WTC11 (cell line): ENCODE measurements at regions not wholly inside any gene's neighbourhood (a gene's known extent, or its start where the extent isn't known, plus 50 kb on each side); places are given as distances from the start of the nearest gene placed in this dataset.

Experiments
- ATAC-seq: fragments of 200-7000 bp; cut with Tn5 transposase; 2 replicates; pipeline ENCODE4 v1.10.0; 2021; ENCODE audit warnings: mild to moderate bottlenecking, moderate library complexity
- CTCF ChIA-PET: fragments of 300-600 bp; sonication (Branson Sonifier 250); formaldehyde crosslinking; loops from one replicate; lab custom pipeline; 2021; ENCODE audit warnings: antibody characterized with exemption; lab: Charles Lee
- POLR2A ChIA-PET: fragments of 350-600 bp; sonication (Branson Sonifier 250); formaldehyde crosslinking; loops from one replicate; lab custom pipeline; 2021; ENCODE audit warnings: antibody characterized with exemption; lab: Charles Lee
- DNase-seq: peaks from one replicate; pipeline ENCODE4 v3.0.0; 2021; ENCODE audit warnings: low spot score
- H3K27ac Mint-ChIP-seq: 2 replicates; pipeline ENCODE4 v1.8.0; 2021; ENCODE audit warnings: mixed read lengths
- H3K27me3 Mint-ChIP-seq: 2 replicates; pipeline ENCODE4 v1.8.0; 2021; ENCODE audit warnings: low read depth, mild to moderate bottlenecking, moderate library complexity, mixed read lengths
- H3K36me3 Mint-ChIP-seq: 2 replicates; pipeline ENCODE4 v1.8.0; 2021; ENCODE audit warnings: mixed read lengths
- H3K4me1 Mint-ChIP-seq: 2 replicates; pipeline ENCODE4 v1.8.0; 2022; ENCODE audit warnings: mixed read lengths
- H3K4me3 Mint-ChIP-seq: 2 replicates; pipeline ENCODE4 v1.8.0; 2021; ENCODE audit warnings: mild to moderate bottlenecking, moderate library complexity, mixed read lengths
- H3K9me3 Mint-ChIP-seq: 2 replicates; pipeline ENCODE4 v1.8.0; 2021; ENCODE audit warnings: mixed read lengths
- CBFB ChIP-seq: sonication (generic); formaldehyde crosslinking; IDR thresholded peaks from 2 replicates; pipeline ENCODE4 v1.8.1; 2022; ENCODE audit warnings: mild to moderate bottlenecking, low read depth, missing genetic modification reagents
- EMX1 ChIP-seq: fragments of 250-450 bp; sonication (Bioruptor Pico); IDR thresholded peaks from 2 replicates; pipeline ENCODE4 v1.8.0; 2021; ENCODE audit warnings: mild to moderate bottlenecking
- ETV6 ChIP-seq: sonication (generic); formaldehyde crosslinking; IDR thresholded peaks from 2 replicates; pipeline ENCODE4 v1.8.1; 2022; ENCODE audit warnings: mild to moderate bottlenecking, missing genetic modification reagents
- FOXJ3 ChIP-seq: sonication (generic); formaldehyde crosslinking; IDR thresholded peaks from 2 replicates; pipeline ENCODE4 v1.9.0; 2021; ENCODE audit warnings: missing genetic modification reagents, mild to moderate bottlenecking, borderline replicate concordance
- GTF2I ChIP-seq: fragments of 250-450 bp; sonication (Bioruptor Pico); conservative IDR thresholded peaks from 2 replicates; pipeline ENCODE4 v1.4.0; 2021; ENCODE audit warnings: mild to moderate bottlenecking
- NFATC4 ChIP-seq: fragments of 250-450 bp; sonication (Bioruptor Pico); IDR thresholded peaks from 2 replicates; pipeline ENCODE4 v1.9.0; 2021; ENCODE audit warnings: mild to moderate bottlenecking
- PRRX2 ChIP-seq: fragments of 250-450 bp; sonication (Bioruptor Pico); IDR thresholded peaks from 2 replicates; pipeline ENCODE4 v1.8.0; 2021; ENCODE audit warnings: mild to moderate bottlenecking
- SMAD3 ChIP-seq: sonication (generic); formaldehyde crosslinking; IDR thresholded peaks from 2 replicates; pipeline ENCODE4 v1.8.0; 2022; ENCODE audit warnings: missing genetic modification reagents, mild to moderate bottlenecking, borderline replicate concordance
- SMAD4 ChIP-seq: sonication (generic); formaldehyde crosslinking; IDR thresholded peaks from 2 replicates; pipeline ENCODE4 v1.8.0; 2022; ENCODE audit warnings: mild to moderate bottlenecking, missing genetic modification reagents
- TCF7 ChIP-seq: sonication (generic); formaldehyde crosslinking; IDR thresholded peaks from 2 replicates; pipeline ENCODE4 v1.8.0; 2022; ENCODE audit warnings: mild to moderate bottlenecking, low read depth, missing genetic modification reagents, moderate library complexity
- ZNF317 ChIP-seq: sonication (generic); formaldehyde crosslinking; IDR thresholded peaks from 2 replicates; pipeline ENCODE4 v1.8.1; 2023; ENCODE audit warnings: low read depth, mild to moderate bottlenecking, moderate library complexity, missing genetic modification reagents, borderline replicate concordance
- TF ChIP-seq, protein P1 (sequence below): sonication (generic); formaldehyde crosslinking; IDR thresholded peaks from 2 replicates; pipeline ENCODE4 v1.8.1; 2022; ENCODE audit warnings: low read depth, missing genetic modification reagents, borderline replicate concordance
- TF ChIP-seq, protein P2 (sequence below): fragments of 250-450 bp; sonication (Bioruptor Pico); conservative IDR thresholded peaks from 2 replicates; pipeline ENCODE4 v1.9.0; 2021; ENCODE audit warnings: mild to moderate bottlenecking
- TF ChIP-seq, protein P3 (sequence below): sonication (generic); formaldehyde crosslinking; IDR thresholded peaks from 2 replicates; pipeline ENCODE4 v1.8.0; 2023; ENCODE audit warnings: missing genetic modification reagents
- TF ChIP-seq, protein P4 (sequence below): sonication (generic); formaldehyde crosslinking; IDR thresholded peaks from 2 replicates; pipeline ENCODE4 v1.8.1; 2023; ENCODE audit warnings: mild to moderate bottlenecking, missing genetic modification reagents, moderate library complexity
- TF ChIP-seq, protein P5 (sequence below): fragments of 250-450 bp; sonication (Bioruptor Pico); IDR thresholded peaks from 2 replicates; pipeline ENCODE4 v1.9.0; 2021; ENCODE audit warnings: moderate library complexity, mild to moderate bottlenecking, inconsistent platforms, borderline replicate concordance
- TF ChIP-seq, protein P6 (sequence below): sonication (generic); formaldehyde crosslinking; IDR thresholded peaks from 2 replicates; pipeline ENCODE4 v1.8.0; 2022; ENCODE audit warnings: mild to moderate bottlenecking, missing genetic modification reagents
- TF ChIP-seq, protein P7 (sequence below): sonication (generic); formaldehyde crosslinking; IDR thresholded peaks from 2 replicates; pipeline ENCODE4 v1.8.1; 2023; ENCODE audit warnings: mild to moderate bottlenecking, missing genetic modification reagents
- TF ChIP-seq, protein P8 (sequence below): sonication (generic); formaldehyde crosslinking; IDR thresholded peaks from 2 replicates; pipeline ENCODE4 v1.8.0; 2023; ENCODE audit warnings: missing genetic modification reagents, mild to moderate bottlenecking, borderline replicate concordance
- TF ChIP-seq, protein P9 (sequence below): fragments of 250-450 bp; sonication (Bioruptor Pico); IDR thresholded peaks from 2 replicates; pipeline ENCODE4 v1.9.0; 2021; ENCODE audit warnings: mild to moderate bottlenecking

DNA sequence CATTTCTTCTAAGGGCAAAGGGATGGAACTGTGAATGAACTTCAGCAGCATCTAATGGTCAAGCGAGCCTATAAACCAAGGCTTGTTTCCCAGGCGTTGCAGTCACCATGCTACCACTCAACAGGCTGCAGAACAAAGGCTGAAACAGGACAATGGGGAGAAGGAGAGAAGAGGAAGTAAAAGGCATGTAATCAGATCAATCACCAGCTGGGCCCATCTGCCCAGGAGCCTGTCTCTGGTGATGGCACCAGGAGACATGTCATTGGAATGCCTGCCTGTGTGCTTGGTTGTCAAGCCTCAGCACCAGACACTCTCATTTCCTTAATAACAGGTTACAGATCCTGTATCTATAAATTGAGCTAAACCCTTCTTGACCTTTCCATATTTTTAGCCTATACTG is 81.7 kb upstream of the UMPS start (continued):
- TF ChIP-seq, protein P1, sequence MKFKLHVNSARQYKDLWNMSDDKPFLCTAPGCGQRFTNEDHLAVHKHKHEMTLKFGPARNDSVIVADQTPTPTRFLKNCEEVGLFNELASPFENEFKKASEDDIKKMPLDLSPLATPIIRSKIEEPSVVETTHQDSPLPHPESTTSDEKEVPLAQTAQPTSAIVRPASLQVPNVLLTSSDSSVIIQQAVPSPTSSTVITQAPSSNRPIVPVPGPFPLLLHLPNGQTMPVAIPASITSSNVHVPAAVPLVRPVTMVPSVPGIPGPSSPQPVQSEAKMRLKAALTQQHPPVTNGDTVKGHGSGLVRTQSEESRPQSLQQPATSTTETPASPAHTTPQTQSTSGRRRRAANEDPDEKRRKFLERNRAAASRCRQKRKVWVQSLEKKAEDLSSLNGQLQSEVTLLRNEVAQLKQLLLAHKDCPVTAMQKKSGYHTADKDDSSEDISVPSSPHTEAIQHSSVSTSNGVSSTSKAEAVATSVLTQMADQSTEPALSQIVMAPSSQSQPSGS: no peak
- TF ChIP-seq ZNF317 (CRISPR knock-in tag): no peak
- TF ChIP-seq, protein P2, sequence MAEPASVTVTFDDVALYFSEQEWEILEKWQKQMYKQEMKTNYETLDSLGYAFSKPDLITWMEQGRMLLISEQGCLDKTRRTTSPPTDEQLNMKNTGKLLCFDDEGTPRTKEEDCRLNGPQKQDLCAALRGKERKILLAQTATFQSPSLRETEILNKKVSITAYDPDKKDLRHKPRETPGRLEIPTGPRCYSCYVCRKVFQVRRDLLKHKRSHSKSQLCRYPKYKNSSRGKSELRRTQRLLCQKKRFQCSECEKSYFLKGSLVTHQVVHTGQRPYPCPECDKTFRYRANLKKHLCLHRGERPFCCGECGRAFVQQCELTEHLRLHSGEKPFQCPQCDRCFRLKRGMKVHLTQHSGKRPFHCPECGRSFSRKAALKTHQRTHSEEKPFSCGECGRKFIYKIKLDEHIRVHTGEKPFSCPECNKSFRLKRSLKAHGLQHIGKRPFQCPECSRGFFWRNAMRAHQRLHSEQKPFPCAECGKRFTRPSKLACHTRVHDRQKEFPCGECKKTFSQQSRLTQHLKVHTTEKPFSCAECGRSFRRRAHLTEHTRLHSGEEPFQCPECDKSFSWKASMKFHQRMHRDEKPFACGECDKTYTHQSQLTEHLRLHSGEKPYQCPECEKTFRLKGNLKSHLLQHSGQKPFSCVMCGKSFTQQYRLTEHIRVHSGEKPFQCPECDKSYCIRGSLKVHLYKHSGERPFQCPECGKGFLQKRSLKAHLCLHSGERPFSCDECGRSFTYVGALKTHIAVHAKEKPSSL (CRISPR knock-in tag): no peak
- TF ChIP-seq, protein P3, sequence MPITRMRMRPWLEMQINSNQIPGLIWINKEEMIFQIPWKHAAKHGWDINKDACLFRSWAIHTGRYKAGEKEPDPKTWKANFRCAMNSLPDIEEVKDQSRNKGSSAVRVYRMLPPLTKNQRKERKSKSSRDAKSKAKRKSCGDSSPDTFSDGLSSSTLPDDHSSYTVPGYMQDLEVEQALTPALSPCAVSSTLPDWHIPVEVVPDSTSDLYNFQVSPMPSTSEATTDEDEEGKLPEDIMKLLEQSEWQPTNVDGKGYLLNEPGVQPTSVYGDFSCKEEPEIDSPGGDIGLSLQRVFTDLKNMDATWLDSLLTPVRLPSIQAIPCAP (CRISPR knock-in tag): no peak

DNA sequence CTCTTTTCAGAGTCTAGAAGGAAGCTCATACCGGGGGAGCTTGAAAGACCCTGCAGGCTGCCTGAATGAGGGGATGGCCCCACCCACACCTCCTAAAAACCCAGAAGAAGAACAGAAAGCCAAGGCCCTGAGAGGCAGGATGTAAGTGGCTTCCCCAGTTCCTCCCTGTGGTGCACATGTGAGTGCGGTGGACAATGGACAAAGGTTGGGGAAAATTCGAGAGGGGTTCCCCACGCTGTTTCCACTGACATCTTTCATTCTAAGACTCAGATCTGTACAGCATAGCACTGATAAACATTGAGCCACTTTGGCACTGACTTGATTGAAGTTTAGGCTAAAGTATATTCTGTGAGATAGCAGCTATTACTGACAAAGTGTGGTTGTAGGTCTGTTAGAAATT is 79.5 kb upstream of the UMPS start:
- POLR2A ChIA-PET: no interaction called here
- ATAC-seq: peak; percentile 73
- no peak overlapping the region for H3K27ac Mint-ChIP-seq
- peaks cover 4% of the 10 kb centered on the region; the same call in 1 of the 2 replicates for H3K36me3 Mint-ChIP-seq
- CTCF ChIA-PET: interaction anchor here (0.5 to 1.5 kb wide), 5 partner anchors 14 to 743 kb away, joined by 3 to 4 read pairs (median 3); no protein-coding TSS in a partner anchor
- H3K27me3 Mint-ChIP-seq: no peaks in the 10 kb centered on the region
- no peak overlapping the region for H3K4me3 Mint-ChIP-seq
- H3K9me3 Mint-ChIP-seq: no peaks in the 10 kb centered on the region
- DNase-seq: no peak
- peaks cover 15% of the 10 kb centered on the region for H3K4me1 Mint-ChIP-seq
- no peak for TF ChIP-seq NFATC4 (CRISPR knock-in tag)
- no peak for TF ChIP-seq GTF2I (CRISPR knock-in tag)
- TF ChIP-seq, protein P4, sequence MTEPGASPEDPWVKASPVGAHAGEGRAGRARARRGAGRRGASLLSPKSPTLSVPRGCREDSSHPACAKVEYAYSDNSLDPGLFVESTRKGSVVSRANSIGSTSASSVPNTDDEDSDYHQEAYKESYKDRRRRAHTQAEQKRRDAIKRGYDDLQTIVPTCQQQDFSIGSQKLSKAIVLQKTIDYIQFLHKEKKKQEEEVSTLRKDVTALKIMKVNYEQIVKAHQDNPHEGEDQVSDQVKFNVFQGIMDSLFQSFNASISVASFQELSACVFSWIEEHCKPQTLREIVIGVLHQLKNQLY: no peak
- TF ChIP-seq, protein P5, sequence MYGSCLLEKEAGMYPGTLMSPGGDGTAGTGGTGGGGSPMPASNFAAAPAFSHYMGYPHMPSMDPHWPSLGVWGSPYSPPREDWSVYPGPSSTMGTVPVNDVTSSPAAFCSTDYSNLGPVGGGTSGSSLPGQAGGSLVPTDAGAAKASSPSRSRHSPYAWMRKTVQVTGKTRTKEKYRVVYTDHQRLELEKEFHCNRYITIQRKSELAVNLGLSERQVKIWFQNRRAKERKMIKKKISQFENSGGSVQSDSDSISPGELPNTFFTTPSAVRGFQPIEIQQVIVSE (CRISPR knock-in tag): no peak
- TF ChIP-seq SMAD4: no peak
- TF ChIP-seq ZNF317 (CRISPR knock-in tag): no peak
- TF ChIP-seq, protein P6, sequence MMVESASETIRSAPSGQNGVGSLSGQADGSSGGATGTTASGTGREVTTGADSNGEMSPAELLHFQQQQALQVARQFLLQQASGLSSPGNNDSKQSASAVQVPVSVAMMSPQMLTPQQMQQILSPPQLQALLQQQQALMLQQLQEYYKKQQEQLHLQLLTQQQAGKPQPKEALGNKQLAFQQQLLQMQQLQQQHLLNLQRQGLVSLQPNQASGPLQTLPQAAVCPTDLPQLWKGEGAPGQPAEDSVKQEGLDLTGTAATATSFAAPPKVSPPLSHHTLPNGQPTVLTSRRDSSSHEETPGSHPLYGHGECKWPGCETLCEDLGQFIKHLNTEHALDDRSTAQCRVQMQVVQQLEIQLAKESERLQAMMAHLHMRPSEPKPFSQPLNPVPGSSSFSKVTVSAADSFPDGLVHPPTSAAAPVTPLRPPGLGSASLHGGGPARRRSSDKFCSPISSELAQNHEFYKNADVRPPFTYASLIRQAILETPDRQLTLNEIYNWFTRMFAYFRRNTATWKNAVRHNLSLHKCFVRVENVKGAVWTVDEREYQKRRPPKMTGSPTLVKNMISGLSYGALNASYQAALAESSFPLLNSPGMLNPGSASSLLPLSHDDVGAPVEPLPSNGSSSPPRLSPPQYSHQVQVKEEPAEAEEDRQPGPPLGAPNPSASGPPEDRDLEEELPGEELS: no peak
- TF ChIP-seq, protein P7, sequence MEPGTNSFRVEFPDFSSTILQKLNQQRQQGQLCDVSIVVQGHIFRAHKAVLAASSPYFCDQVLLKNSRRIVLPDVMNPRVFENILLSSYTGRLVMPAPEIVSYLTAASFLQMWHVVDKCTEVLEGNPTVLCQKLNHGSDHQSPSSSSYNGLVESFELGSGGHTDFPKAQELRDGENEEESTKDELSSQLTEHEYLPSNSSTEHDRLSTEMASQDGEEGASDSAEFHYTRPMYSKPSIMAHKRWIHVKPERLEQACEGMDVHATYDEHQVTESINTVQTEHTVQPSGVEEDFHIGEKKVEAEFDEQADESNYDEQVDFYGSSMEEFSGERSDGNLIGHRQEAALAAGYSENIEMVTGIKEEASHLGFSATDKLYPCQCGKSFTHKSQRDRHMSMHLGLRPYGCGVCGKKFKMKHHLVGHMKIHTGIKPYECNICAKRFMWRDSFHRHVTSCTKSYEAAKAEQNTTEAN: no peak
- TF ChIP-seq TCF7 (CRISPR knock-in tag): no peak
- no peak for TF ChIP-seq SMAD3 (CRISPR knock-in tag)
- no peak for TF ChIP-seq EMX1
- TF ChIP-seq FOXJ3 (CRISPR knock-in tag): no peak
- TF ChIP-seq, protein P8, sequence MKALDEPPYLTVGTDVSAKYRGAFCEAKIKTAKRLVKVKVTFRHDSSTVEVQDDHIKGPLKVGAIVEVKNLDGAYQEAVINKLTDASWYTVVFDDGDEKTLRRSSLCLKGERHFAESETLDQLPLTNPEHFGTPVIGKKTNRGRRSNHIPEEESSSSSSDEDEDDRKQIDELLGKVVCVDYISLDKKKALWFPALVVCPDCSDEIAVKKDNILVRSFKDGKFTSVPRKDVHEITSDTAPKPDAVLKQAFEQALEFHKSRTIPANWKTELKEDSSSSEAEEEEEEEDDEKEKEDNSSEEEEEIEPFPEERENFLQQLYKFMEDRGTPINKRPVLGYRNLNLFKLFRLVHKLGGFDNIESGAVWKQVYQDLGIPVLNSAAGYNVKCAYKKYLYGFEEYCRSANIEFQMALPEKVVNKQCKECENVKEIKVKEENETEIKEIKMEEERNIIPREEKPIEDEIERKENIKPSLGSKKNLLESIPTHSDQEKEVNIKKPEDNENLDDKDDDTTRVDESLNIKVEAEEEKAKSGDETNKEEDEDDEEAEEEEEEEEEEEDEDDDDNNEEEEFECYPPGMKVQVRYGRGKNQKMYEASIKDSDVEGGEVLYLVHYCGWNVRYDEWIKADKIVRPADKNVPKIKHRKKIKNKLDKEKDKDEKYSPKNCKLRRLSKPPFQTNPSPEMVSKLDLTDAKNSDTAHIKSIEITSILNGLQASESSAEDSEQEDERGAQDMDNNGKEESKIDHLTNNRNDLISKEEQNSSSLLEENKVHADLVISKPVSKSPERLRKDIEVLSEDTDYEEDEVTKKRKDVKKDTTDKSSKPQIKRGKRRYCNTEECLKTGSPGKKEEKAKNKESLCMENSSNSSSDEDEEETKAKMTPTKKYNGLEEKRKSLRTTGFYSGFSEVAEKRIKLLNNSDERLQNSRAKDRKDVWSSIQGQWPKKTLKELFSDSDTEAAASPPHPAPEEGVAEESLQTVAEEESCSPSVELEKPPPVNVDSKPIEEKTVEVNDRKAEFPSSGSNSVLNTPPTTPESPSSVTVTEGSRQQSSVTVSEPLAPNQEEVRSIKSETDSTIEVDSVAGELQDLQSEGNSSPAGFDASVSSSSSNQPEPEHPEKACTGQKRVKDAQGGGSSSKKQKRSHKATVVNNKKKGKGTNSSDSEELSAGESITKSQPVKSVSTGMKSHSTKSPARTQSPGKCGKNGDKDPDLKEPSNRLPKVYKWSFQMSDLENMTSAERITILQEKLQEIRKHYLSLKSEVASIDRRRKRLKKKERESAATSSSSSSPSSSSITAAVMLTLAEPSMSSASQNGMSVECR (CRISPR knock-in tag): no peak
- no peak for TF ChIP-seq CBFB
- no peak for TF ChIP-seq PRRX2 (CRISPR knock-in tag)
- no peak for TF ChIP-seq ETV6 (CRISPR knock-in tag)
- TF ChIP-seq, protein P9, sequence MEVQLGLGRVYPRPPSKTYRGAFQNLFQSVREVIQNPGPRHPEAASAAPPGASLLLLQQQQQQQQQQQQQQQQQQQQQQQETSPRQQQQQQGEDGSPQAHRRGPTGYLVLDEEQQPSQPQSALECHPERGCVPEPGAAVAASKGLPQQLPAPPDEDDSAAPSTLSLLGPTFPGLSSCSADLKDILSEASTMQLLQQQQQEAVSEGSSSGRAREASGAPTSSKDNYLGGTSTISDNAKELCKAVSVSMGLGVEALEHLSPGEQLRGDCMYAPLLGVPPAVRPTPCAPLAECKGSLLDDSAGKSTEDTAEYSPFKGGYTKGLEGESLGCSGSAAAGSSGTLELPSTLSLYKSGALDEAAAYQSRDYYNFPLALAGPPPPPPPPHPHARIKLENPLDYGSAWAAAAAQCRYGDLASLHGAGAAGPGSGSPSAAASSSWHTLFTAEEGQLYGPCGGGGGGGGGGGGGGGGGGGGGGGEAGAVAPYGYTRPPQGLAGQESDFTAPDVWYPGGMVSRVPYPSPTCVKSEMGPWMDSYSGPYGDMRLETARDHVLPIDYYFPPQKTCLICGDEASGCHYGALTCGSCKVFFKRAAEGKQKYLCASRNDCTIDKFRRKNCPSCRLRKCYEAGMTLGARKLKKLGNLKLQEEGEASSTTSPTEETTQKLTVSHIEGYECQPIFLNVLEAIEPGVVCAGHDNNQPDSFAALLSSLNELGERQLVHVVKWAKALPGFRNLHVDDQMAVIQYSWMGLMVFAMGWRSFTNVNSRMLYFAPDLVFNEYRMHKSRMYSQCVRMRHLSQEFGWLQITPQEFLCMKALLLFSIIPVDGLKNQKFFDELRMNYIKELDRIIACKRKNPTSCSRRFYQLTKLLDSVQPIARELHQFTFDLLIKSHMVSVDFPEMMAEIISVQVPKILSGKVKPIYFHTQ (CRISPR knock-in tag): no peak
